ENCODE measurements at regions not wholly inside any gene's neighbourhood (a gene's known extent, or its start where the extent isn't known, plus 50 kb on each side); places are given as distances from the start of the nearest gene placed in this dataset.
"Not testable (repeated sequence)": the region's sequence is repeated elsewhere in the genome, so short reads cannot be mapped to it uniquely, and the experiment has no call there.

DNA sequence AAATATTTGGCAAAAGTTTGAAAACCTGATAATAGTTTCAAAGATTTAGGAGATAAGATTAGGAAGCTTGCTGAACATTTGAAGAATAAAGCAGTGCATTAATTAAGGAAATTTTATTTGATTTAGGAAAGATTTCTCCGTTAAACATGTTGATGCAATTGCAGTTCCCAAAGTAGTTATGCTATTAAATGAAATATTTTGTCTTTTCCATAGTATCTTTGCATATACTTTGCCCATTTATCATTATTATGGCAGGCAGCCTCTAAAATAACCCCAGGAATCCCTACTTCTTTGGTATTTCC lies 136.5 kb downstream of the MREG start:
- no peaks in the 10 kb centered on the region for H3K4me1 ChIP-seq
- no peak for DNase-seq (ENCODE audit: low spot score in 2 of 2)
- no peaks in the 10 kb centered on the region for H3K9me3 ChIP-seq
- no peak overlapping the region for H3K4me3 ChIP-seq
- in situ Hi-C loops (cut with MboI; ENCODE audit: low sequenced_read_pairs), result no loop called here
- peaks cover 5% of the 10 kb centered on the region; the same call in 1 of the 2 replicates for H3K27me3 ChIP-seq (ENCODE audit: low read depth)
- H3K36me3 ChIP-seq (replicated peaks), result no peaks in the 10 kb centered on the region

- no peaks in the 10 kb centered on the region for H3K9me3 ChIP-seq
- no peaks in the 10 kb centered on the region for H3K4me1 ChIP-seq
- peaks cover 5% of the 10 kb centered on the region; the same call in 1 of the 2 replicates for H3K27me3 ChIP-seq (ENCODE audit: low read depth)
- H3K4me3 ChIP-seq, result no peak overlapping the region
- in situ Hi-C loops (cut with MboI; ENCODE audit: low sequenced_read_pairs), result no loop called here
- H3K36me3 ChIP-seq (replicated peaks), result no peaks in the 10 kb centered on the region
- DNase-seq (ENCODE audit: low spot score in 2 of 2), result no peak
These were observed 137.0 kb downstream of the MREG start for GRCh38 chr2:215876139-215876936.

GRCh38 chr2:215874418-215874817 lies 138.9 kb downstream of the MREG start:
- no peak for DNase-seq (ENCODE audit: low spot score in 2 of 2)
- in situ Hi-C loops (cut with MboI; ENCODE audit: low sequenced_read_pairs), result no loop called here

GRCh38 chr2:215870986-215871385 lies 142.4 kb downstream of the MREG start:
- H3K4me3 ChIP-seq, result no peak overlapping the region
- no peaks in the 10 kb centered on the region for H3K9me3 ChIP-seq
- no peaks in the 10 kb centered on the region for H3K4me1 ChIP-seq
- in situ Hi-C loops (cut with MboI; ENCODE audit: low sequenced_read_pairs), result no loop called here
- DNase-seq (ENCODE audit: low spot score in 2 of 2), result peak in 1 of 2 experiments; percentile 45
- peaks cover 5% of the 10 kb centered on the region; the same call in 1 of the 2 replicates for H3K27me3 ChIP-seq (ENCODE audit: low read depth)
- no peaks in the 10 kb centered on the region for H3K36me3 ChIP-seq (replicated peaks)

More at GRCh38 chr2:215874418-215874817, 138.9 kb downstream of the MREG start:
- no peaks in the 10 kb centered on the region for H3K4me1 ChIP-seq
- peaks cover 5% of the 10 kb centered on the region; the same call in 1 of the 2 replicates for H3K27me3 ChIP-seq (ENCODE audit: low read depth)
- no peaks in the 10 kb centered on the region for H3K9me3 ChIP-seq
- no peak overlapping the region for H3K4me3 ChIP-seq
- no peaks in the 10 kb centered on the region for H3K36me3 ChIP-seq (replicated peaks)

- in situ Hi-C loops (cut with MboI; ENCODE audit: low sequenced_read_pairs), result no loop called here
- Histone ChIP-seq H3K4me1 (no peaks in the 10 kb centered on the region), H3K4me3 (no peak overlapping the region)
These were observed 143.3 kb downstream of the MREG start for GRCh38 chr2:215870088-215870490.

DNA sequence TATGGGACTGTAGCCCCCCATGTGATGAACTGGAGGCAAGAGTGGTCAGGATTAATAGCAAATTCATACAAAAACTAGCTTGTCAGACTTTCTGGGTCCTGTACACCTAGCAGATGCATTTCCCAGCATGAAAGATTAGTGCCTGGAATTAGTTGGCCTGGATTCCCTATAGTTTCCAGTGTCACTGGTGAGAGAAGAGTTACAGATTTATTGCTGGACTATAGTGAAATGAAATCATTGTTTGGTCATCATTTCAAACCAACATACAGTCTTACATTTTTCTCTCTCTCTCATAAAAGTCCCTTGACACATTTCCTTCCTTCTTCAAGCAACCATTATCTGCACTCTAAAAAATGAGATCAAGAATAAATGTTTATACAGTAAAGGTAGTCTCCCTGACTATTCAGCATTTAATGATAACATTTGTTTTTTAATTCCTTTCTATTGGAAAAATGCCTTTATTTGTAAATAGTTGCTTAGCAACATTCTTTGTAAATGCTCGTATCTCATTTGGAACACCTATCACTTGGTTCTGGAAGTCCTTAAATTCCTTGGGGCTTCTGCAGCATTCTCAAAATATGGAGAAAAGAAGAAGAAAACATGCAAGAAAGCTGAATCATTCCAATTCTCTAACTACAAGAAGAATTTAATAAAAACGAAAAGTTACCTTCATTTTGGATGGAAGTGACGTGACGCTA lies 144.4 kb downstream of the MREG start:
- Histone ChIP-seq H3K27me3 (ENCODE audit: low read depth) (no peaks in the 10 kb centered on the region; the same call in 1 of the 2 replicates), H3K9me3 (no peaks in the 10 kb centered on the region), H3K36me3 (replicated peaks) (no peaks in the 10 kb centered on the region), H3K4me1 (no peaks in the 10 kb centered on the region), H3K4me3 (no peak overlapping the region)
- in situ Hi-C loops (cut with MboI; ENCODE audit: low sequenced_read_pairs), result no loop called here
- no peak for DNase-seq (ENCODE audit: low spot score in 2 of 2)

More at GRCh38 chr2:215870088-215870490, 143.3 kb downstream of the MREG start:
- Histone ChIP-seq H3K9me3 (no peaks in the 10 kb centered on the region), H3K36me3 (replicated peaks) (no peaks in the 10 kb centered on the region), H3K27me3 (ENCODE audit: low read depth) (no peaks in the 10 kb centered on the region; the same call in 1 of the 2 replicates)
- no peak for DNase-seq (ENCODE audit: low spot score in 2 of 2)

- Histone ChIP-seq H3K27me3 (ENCODE audit: low read depth) (peaks cover under 1% of the 10 kb centered on the region; the same call in 1 of the 2 replicates), H3K4me1 (no peaks in the 10 kb centered on the region), H3K4me3 (no peak overlapping the region), H3K36me3 (replicated peaks) (no peaks in the 10 kb centered on the region), H3K9me3 (no peaks in the 10 kb centered on the region)
- in situ Hi-C loops (cut with MboI; ENCODE audit: low sequenced_read_pairs), result no loop called here
- DNase-seq (ENCODE audit: low spot score in 2 of 2), result no peak
These were observed 146.7 kb downstream of the MREG start for GRCh38 chr2:215866606-215867005.

DNA sequence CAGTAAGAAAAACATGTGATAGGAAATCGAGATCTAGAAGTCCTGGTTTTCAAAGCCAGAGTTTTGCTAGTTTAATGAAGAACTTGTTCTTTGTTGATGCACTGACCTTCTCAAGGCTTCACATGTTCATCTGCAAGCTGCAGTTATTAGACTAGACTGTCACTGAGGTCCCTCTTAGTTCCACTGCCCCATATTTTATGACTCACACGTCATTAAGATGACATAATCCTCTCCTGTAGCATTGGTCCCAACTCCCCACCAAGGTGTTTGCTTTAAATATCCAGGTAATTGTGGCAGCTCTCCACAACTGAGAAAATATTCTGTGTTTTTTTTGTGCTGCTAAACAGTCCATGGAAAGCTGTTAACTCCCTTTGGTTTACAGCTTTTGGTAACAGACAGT lies 149.7 kb downstream of the MREG start:
- no peak overlapping the region for H3K4me3 ChIP-seq
- H3K4me1 ChIP-seq, result no peaks in the 10 kb centered on the region
- in situ Hi-C loops (cut with MboI; ENCODE audit: low sequenced_read_pairs), result no loop called here
- no peak for DNase-seq (ENCODE audit: low spot score in 2 of 2)
- no peaks in the 10 kb centered on the region for H3K9me3 ChIP-seq
- no peaks in the 10 kb centered on the region for H3K36me3 ChIP-seq (replicated peaks)
- peaks cover 5% of the 10 kb centered on the region; the same call in 1 of the 2 replicates for H3K27me3 ChIP-seq (ENCODE audit: low read depth)

GRCh38 chr2:215862351-215862771 lies 151.0 kb downstream of the MREG start:
- in situ Hi-C loops (cut with MboI; ENCODE audit: low sequenced_read_pairs), result no loop called here
- H3K9me3 ChIP-seq, result no peaks in the 10 kb centered on the region
- no peaks in the 10 kb centered on the region for H3K4me1 ChIP-seq
- H3K4me3 ChIP-seq, result no peak overlapping the region
- no peak for DNase-seq (ENCODE audit: low spot score in 2 of 2)
- H3K36me3 ChIP-seq (replicated peaks), result no peaks in the 10 kb centered on the region
- peaks cover 5% of the 10 kb centered on the region; the same call in 1 of the 2 replicates for H3K27me3 ChIP-seq (ENCODE audit: low read depth)

DNA sequence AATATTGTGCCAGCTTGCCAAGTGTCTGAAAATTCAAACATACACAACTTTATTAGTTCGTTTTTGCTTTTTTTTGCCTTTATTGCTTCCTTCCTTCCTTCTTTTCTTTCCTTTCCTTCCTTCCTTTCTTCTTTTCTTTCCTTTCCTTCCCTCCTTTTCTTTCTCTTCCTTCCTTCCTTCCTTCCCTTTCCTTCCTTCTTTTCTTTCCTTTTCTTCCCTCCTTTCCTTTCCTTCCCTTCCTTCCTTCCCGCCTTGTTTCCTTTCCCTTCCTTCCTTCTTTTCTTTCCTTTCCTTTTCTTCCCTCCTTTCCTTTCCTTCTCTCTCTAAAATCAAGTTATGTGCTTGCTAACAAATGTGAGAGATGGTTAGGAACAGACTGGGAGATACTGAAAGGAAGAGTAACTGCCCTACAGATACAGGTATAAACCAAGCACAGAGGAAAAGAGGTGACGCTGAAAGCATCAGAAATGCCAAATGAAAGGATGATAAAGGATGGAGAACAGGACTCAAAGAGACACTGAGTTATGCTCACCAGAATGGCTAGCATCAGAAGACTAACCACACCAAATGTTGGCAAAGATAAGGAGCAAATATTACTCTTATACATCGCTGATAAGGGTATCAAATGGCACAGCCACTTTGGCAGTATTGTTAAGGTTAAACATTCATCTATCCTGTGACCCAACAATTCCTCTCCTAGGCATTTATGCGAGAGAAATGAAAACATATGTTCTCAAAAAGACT lies 151.6 kb downstream of the MREG start:
- no peak overlapping the region for H3K4me3 ChIP-seq
- DNase-seq (ENCODE audit: low spot score in 2 of 2), result no peak
- in situ Hi-C loops (cut with MboI; ENCODE audit: low sequenced_read_pairs), result no loop called here
- no peaks in the 10 kb centered on the region for H3K4me1 ChIP-seq
- no peaks in the 10 kb centered on the region for H3K9me3 ChIP-seq
- H3K27me3 ChIP-seq (ENCODE audit: low read depth), result peaks cover 7% of the 10 kb centered on the region; the same call in 1 of the 2 replicates
- no peaks in the 10 kb centered on the region for H3K36me3 ChIP-seq (replicated peaks)

- H3K4me1 ChIP-seq, result no peaks in the 10 kb centered on the region
- in situ Hi-C loops (cut with MboI; ENCODE audit: low sequenced_read_pairs), result no loop called here
These were observed 157.3 kb downstream of the MREG start for GRCh38 chr2:215856080-215856479.

GRCh38 chr2:215855308-215855707 lies 158.0 kb downstream of the MREG start:
- H3K4me1 ChIP-seq; DNase-seq (ENCODE audit: low spot score in 2 of 2); H3K9me3 ChIP-seq; H3K36me3 ChIP-seq (replicated peaks); H3K27me3 ChIP-seq (ENCODE audit: low read depth); in situ Hi-C loops (cut with MboI; ENCODE audit: low sequenced_read_pairs); H3K4me3 ChIP-seq: not testable (repeated sequence)

More at GRCh38 chr2:215856080-215856479, 157.3 kb downstream of the MREG start:
- DNase-seq (ENCODE audit: low spot score in 2 of 2), result no peak
- Histone ChIP-seq H3K9me3 (no peaks in the 10 kb centered on the region), H3K4me3 (no peak overlapping the region), H3K36me3 (replicated peaks) (no peaks in the 10 kb centered on the region), H3K27me3 (ENCODE audit: low read depth) (0 out of 2 replicates have a peak, but pooled peaks cover 6% of the 10 kb centered on the region)

GRCh38 chr2:215854008-215854407 lies 159.3 kb downstream of the MREG start:
- DNase-seq (ENCODE audit: low spot score in 2 of 2), result no peak
- in situ Hi-C loops (cut with MboI; ENCODE audit: low sequenced_read_pairs), result no loop called here

More at GRCh38 chr2:215854008-215854407, 159.3 kb downstream of the MREG start:
- H3K27me3 ChIP-seq (ENCODE audit: low read depth), result 0 out of 2 replicates have a peak, but pooled peaks cover 6% of the 10 kb centered on the region
- H3K4me1 ChIP-seq, result no peaks in the 10 kb centered on the region
- H3K9me3 ChIP-seq, result no peaks in the 10 kb centered on the region
- H3K4me3 ChIP-seq, result no peak overlapping the region
- H3K36me3 ChIP-seq (replicated peaks), result no peaks in the 10 kb centered on the region

Data from HAP-1 (cell line).